Coronary artery (tissue), 2 donors: ENCODE measurements at regions not wholly inside any gene's neighbourhood (a gene's known extent, or its start where the extent isn't known, plus 50 kb on each side); places are given as distances from the start of the nearest gene placed in this dataset.

Source experiments
- DNase-seq: peaks from one replicate; pipeline ENCODE4 v3.0.0-alpha.2; 2017; ENCODE audit warnings: low spot score
- H3K27ac ChIP-seq, 2 donors: fragments of 200-600 bp; sonication (generic); one replicate each; pipeline ENCODE4 v1.5.1; 2016 to 2019
- H3K4me3 ChIP-seq: fragments of 200-600 bp; sonication (generic); 2 replicates; pipeline ENCODE4 v1.5.1; 2016; ENCODE audit warnings: mild to moderate bottlenecking, moderate library complexity
- CTCF ChIP-seq: fragments of 200-600 bp; sonication (generic); IDR thresholded peaks from one replicate; pipeline ENCODE4 v1.5.1; 2019; ENCODE audit warnings: antibody characterized with exemption

- DNase-seq = no peak
- no peak for TF ChIP-seq CTCF
- H3K4me3 ChIP-seq = no peak overlapping the region
- H3K27ac ChIP-seq = no peak overlapping the region
Measured at GRCh38 chr5:161084115-161084514, 232.1 kb upstream of the ATP10B start.

DNA sequence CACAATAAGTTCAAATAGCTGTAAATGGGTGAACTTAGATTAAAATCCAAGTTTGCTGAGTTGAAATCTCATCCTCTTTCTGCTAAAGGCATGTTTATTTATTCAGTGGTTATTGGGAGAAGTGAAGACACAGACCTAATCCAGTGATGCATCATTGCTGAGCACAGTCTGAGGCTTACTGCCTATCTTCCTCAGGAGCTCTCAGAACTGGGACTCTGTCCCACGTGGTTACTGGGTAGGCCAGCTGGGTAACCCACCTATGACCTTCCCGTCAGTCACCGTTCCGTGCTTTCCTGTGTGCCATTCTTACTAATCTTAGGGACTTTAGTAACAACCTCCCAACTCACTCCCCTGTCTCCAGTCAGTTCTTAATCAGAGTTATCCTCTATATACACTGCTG is 226.8 kb upstream of the ATP10B start:
- Histone ChIP-seq H3K27ac (no peak overlapping the region), H3K4me3 (no peak overlapping the region)
- no peak for TF ChIP-seq CTCF
- DNase-seq = no peak

DNA sequence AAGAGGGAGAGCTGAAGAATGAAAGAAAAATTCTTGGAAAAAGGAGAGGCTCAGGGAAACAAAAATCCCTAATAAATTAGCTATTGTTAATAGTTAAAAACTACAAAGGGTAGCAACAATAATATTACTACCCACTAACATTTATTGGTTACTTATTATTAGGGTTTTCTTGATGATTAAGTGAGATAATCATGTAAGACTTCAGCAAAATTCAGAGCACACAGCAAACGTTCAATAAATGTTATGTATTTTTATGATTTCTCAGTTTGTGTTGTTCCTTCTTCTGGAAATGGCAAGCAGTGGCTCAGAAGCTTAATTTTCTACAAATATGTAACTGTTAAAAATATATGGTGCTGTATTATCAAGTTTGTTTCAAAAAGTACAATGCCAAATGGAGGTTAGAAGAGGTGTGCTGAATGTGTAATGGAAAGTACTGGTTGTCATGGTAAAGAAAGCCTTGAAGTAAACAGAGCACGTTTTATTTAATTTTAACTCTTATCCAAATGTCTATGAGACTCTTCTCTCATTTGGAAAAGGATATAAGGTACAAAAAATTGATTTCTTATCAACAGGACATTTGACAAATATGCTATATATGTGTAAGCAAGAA is 226.0 kb upstream of the ATP10B start:
- H3K27ac ChIP-seq = no peak overlapping the region
- no peak for DNase-seq
- no peak overlapping the region for H3K4me3 ChIP-seq
- no peak for TF ChIP-seq CTCF

DNA sequence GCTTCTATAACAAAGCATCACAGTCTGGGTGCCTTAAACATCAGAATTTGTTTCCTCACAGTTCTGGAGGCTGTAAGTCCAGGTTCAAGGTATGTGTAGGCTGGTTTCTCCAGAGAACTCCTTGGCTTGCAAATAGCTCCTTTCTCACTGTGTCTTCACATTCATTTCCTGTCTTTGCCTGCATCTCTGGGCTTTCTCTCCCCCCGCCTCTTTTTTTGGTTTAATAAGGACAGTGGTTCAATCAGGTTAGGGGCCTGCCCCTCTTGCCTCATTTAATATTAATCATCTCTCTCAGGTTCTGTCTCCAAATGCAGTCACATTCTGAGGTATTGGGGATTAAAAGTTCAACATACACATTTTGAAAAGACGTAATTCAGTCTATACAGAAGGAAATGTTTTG is 225.5 kb upstream of the ATP10B start:
- DNase-seq = no peak
- Histone ChIP-seq H3K4me3 (no peak overlapping the region), H3K27ac (no peak overlapping the region)
- TF ChIP-seq CTCF = no peak

DNA sequence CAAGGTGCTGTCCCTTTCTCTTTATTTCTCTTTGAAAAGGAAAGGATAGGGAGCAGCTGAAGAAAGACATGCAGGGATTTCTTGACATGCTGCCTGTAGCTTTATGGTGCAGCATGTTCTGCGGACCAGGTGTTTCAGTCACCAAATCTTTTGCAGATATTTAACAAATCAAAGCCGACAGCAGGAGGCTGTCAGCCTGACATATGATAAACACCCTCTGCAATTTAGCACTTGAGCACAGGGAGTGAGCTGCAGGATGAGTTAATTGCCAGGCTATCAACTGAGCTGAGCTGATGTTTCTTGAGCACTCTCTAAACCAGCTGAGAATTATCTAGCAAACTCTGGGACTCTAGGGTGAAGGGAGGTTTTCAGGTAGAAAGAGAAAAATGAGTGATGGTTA is 212.8 kb upstream of the ATP10B start:
- TF ChIP-seq CTCF = no peak
- Histone ChIP-seq H3K4me3 (no peak overlapping the region), H3K27ac (no peak overlapping the region)
- no peak for DNase-seq

- no peak for DNase-seq
- Histone ChIP-seq H3K27ac (no peak overlapping the region), H3K4me3 (no peak overlapping the region)
- TF ChIP-seq CTCF = no peak
Measured at GRCh38 chr5:161064297-161064696, 212.3 kb upstream of the ATP10B start.

DNA sequence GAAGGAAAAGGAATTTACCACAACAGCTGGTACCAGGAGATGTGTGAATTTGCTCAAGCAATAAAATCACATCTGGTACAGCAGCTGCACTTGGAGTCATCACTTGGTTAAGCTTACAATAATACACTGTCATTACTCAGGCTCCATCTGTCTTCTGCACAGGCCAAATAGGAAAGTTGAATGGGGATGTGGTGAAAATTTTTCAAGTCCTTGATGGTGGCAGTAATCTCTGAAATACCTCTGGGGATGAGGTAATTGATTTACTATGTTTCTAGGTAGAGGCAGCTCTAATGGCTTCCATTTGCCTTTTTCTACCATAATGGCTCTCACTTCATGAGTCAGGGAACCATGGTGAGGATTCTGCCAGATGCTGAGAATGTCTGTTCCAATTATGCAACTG is 206.8 kb upstream of the ATP10B start:
- DNase-seq = no peak
- TF ChIP-seq CTCF = no peak
- H3K4me3 ChIP-seq = no peak overlapping the region
- no peak overlapping the region for H3K27ac ChIP-seq
